ENCODE measurements at regions not wholly inside any gene's neighbourhood (a gene's known extent, or its start where the extent isn't known, plus 50 kb on each side); places are given as distances from the start of the nearest gene placed in this dataset.

GRCh38 chr10:78758176-78758575, 310.6 kb upstream of the ZMIZ1 start:
- H3K9ac ChIP-seq (ENCODE audit: low read depth, low read length), result no peak overlapping the region
- H3K4me1 ChIP-seq (ENCODE audit: control insufficient read depth, insufficient read depth, low read length), result no peaks in the 10 kb centered on the region
- H3K36me3 ChIP-seq (ENCODE audit: control insufficient read depth, insufficient read depth, low read length), result no peaks in the 10 kb centered on the region

GRCh38 chr10:78759456-78760120, 309.2 kb upstream of the ZMIZ1 start:
- Histone ChIP-seq H3K9ac (ENCODE audit: low read depth, low read length) (no peak overlapping the region), H3K9me3 (ENCODE audit: control insufficient read depth, insufficient read depth, low read length) (no peaks in the 10 kb centered on the region), H3K4me3 (ENCODE audit: low read depth, low read length) (no peak overlapping the region), H3K36me3 (ENCODE audit: control insufficient read depth, insufficient read depth, low read length) (no peaks in the 10 kb centered on the region), H3K4me1 (ENCODE audit: control insufficient read depth, insufficient read depth, low read length) (no peaks in the 10 kb centered on the region), H3K27me3 (ENCODE audit: control insufficient read depth, insufficient read depth, low read length) (no peaks in the 10 kb centered on the region)

More at GRCh38 chr10:78758176-78758575, 310.6 kb upstream of the ZMIZ1 start:
- Histone ChIP-seq H3K9me3 (ENCODE audit: control insufficient read depth, insufficient read depth, low read length) (no peaks in the 10 kb centered on the region), H3K4me3 (ENCODE audit: low read depth, low read length) (no peak overlapping the region), H3K27me3 (ENCODE audit: control insufficient read depth, insufficient read depth, low read length) (no peaks in the 10 kb centered on the region)

GRCh38 chr10:78760463-78761310, 308.1 kb upstream of the ZMIZ1 start:
- H3K9me3 ChIP-seq (ENCODE audit: control insufficient read depth, insufficient read depth, low read length), result no peaks in the 10 kb centered on the region
- no peak overlapping the region for H3K4me3 ChIP-seq (ENCODE audit: low read depth, low read length)
- no peaks in the 10 kb centered on the region for H3K36me3 ChIP-seq (ENCODE audit: control insufficient read depth, insufficient read depth, low read length)
- H3K27me3 ChIP-seq (ENCODE audit: control insufficient read depth, insufficient read depth, low read length), result no peaks in the 10 kb centered on the region
- H3K9ac ChIP-seq (ENCODE audit: low read depth, low read length), result no peak overlapping the region
- H3K4me1 ChIP-seq (ENCODE audit: control insufficient read depth, insufficient read depth, low read length), result no peaks in the 10 kb centered on the region

GRCh38 chr10:78761311-78761781, 307.4 kb upstream of the ZMIZ1 start:
- Histone ChIP-seq H3K36me3 (ENCODE audit: control insufficient read depth, insufficient read depth, low read length) (no peaks in the 10 kb centered on the region), H3K9ac (ENCODE audit: low read depth, low read length) (no peak overlapping the region), H3K4me3 (ENCODE audit: low read depth, low read length) (no peak overlapping the region), H3K27me3 (ENCODE audit: control insufficient read depth, insufficient read depth, low read length) (no peaks in the 10 kb centered on the region), H3K4me1 (ENCODE audit: control insufficient read depth, insufficient read depth, low read length) (no peaks in the 10 kb centered on the region), H3K9me3 (ENCODE audit: control insufficient read depth, insufficient read depth, low read length) (no peaks in the 10 kb centered on the region)

- H3K4me3 ChIP-seq (ENCODE audit: low read depth, low read length), result no peak overlapping the region
- no peaks in the 10 kb centered on the region for H3K4me1 ChIP-seq (ENCODE audit: control insufficient read depth, insufficient read depth, low read length)
- no peaks in the 10 kb centered on the region for H3K9me3 ChIP-seq (ENCODE audit: control insufficient read depth, insufficient read depth, low read length)
- H3K27me3 ChIP-seq (ENCODE audit: control insufficient read depth, insufficient read depth, low read length), result no peaks in the 10 kb centered on the region
- H3K9ac ChIP-seq (ENCODE audit: low read depth, low read length), result no peak overlapping the region
- H3K36me3 ChIP-seq (ENCODE audit: control insufficient read depth, insufficient read depth, low read length), result no peaks in the 10 kb centered on the region
These were observed 306.6 kb upstream of the ZMIZ1 start for GRCh38 chr10:78762086-78762630.

- Histone ChIP-seq H3K27me3 (ENCODE audit: control insufficient read depth, insufficient read depth, low read length) (no peaks in the 10 kb centered on the region), H3K4me1 (ENCODE audit: control insufficient read depth, insufficient read depth, low read length) (no peaks in the 10 kb centered on the region), H3K4me3 (ENCODE audit: low read depth, low read length) (no peak overlapping the region), H3K9me3 (ENCODE audit: control insufficient read depth, insufficient read depth, low read length) (no peaks in the 10 kb centered on the region), H3K9ac (ENCODE audit: low read depth, low read length) (no peak overlapping the region), H3K36me3 (ENCODE audit: control insufficient read depth, insufficient read depth, low read length) (no peaks in the 10 kb centered on the region)
These were observed 305.5 kb upstream of the ZMIZ1 start for GRCh38 chr10:78763234-78763633.

GRCh38 chr10:78763651-78764395, 304.9 kb upstream of the ZMIZ1 start:
- no peaks in the 10 kb centered on the region for H3K27me3 ChIP-seq (ENCODE audit: control insufficient read depth, insufficient read depth, low read length)
- H3K36me3 ChIP-seq (ENCODE audit: control insufficient read depth, insufficient read depth, low read length), result no peaks in the 10 kb centered on the region
- no peak overlapping the region for H3K9ac ChIP-seq (ENCODE audit: low read depth, low read length)
- no peak overlapping the region for H3K4me3 ChIP-seq (ENCODE audit: low read depth, low read length)
- H3K9me3 ChIP-seq (ENCODE audit: control insufficient read depth, insufficient read depth, low read length), result no peaks in the 10 kb centered on the region
- no peaks in the 10 kb centered on the region for H3K4me1 ChIP-seq (ENCODE audit: control insufficient read depth, insufficient read depth, low read length)

GRCh38 chr10:78764436-78764835, 304.3 kb upstream of the ZMIZ1 start:
- no peaks in the 10 kb centered on the region for H3K9me3 ChIP-seq (ENCODE audit: control insufficient read depth, insufficient read depth, low read length)
- H3K27me3 ChIP-seq (ENCODE audit: control insufficient read depth, insufficient read depth, low read length), result no peaks in the 10 kb centered on the region
- H3K4me1 ChIP-seq (ENCODE audit: control insufficient read depth, insufficient read depth, low read length), result no peaks in the 10 kb centered on the region
- H3K4me3 ChIP-seq (ENCODE audit: low read depth, low read length), result no peak overlapping the region
- no peaks in the 10 kb centered on the region for H3K36me3 ChIP-seq (ENCODE audit: control insufficient read depth, insufficient read depth, low read length)
- H3K9ac ChIP-seq (ENCODE audit: low read depth, low read length), result no peak overlapping the region

GRCh38 chr10:78764846-78765430, 303.8 kb upstream of the ZMIZ1 start:
- no peaks in the 10 kb centered on the region for H3K27me3 ChIP-seq (ENCODE audit: control insufficient read depth, insufficient read depth, low read length)
- H3K4me3 ChIP-seq (ENCODE audit: low read depth, low read length), result no peak overlapping the region
- H3K36me3 ChIP-seq (ENCODE audit: control insufficient read depth, insufficient read depth, low read length), result no peaks in the 10 kb centered on the region
- no peaks in the 10 kb centered on the region for H3K9me3 ChIP-seq (ENCODE audit: control insufficient read depth, insufficient read depth, low read length)
- H3K4me1 ChIP-seq (ENCODE audit: control insufficient read depth, insufficient read depth, low read length), result no peaks in the 10 kb centered on the region
- H3K9ac ChIP-seq (ENCODE audit: low read depth, low read length), result no peak overlapping the region

GRCh38 chr10:78765726-78766335, 302.9 kb upstream of the ZMIZ1 start:
- Histone ChIP-seq H3K9me3 (ENCODE audit: control insufficient read depth, insufficient read depth, low read length) (no peaks in the 10 kb centered on the region), H3K36me3 (ENCODE audit: control insufficient read depth, insufficient read depth, low read length) (no peaks in the 10 kb centered on the region), H3K9ac (ENCODE audit: low read depth, low read length) (no peak overlapping the region), H3K4me1 (ENCODE audit: control insufficient read depth, insufficient read depth, low read length) (no peaks in the 10 kb centered on the region), H3K4me3 (ENCODE audit: low read depth, low read length) (no peak overlapping the region), H3K27me3 (ENCODE audit: control insufficient read depth, insufficient read depth, low read length) (no peaks in the 10 kb centered on the region)

- Histone ChIP-seq H3K4me1 (ENCODE audit: control insufficient read depth, insufficient read depth, low read length) (no peaks in the 10 kb centered on the region), H3K36me3 (ENCODE audit: control insufficient read depth, insufficient read depth, low read length) (no peaks in the 10 kb centered on the region)
These were observed 302.2 kb upstream of the ZMIZ1 start for GRCh38 chr10:78766603-78767002.

More at GRCh38 chr10:78766603-78767002, 302.2 kb upstream of the ZMIZ1 start:
- Histone ChIP-seq H3K9ac (ENCODE audit: low read depth, low read length) (no peak overlapping the region), H3K27me3 (ENCODE audit: control insufficient read depth, insufficient read depth, low read length) (no peaks in the 10 kb centered on the region), H3K4me3 (ENCODE audit: low read depth, low read length) (no peak overlapping the region), H3K9me3 (ENCODE audit: control insufficient read depth, insufficient read depth, low read length) (no peaks in the 10 kb centered on the region)
